SK-N-SH treated with all-trans-retinoic acid at 6 μM for 48 hours (cell line): ENCODE measurements at regions not wholly inside any gene's neighbourhood (a gene's known extent, or its start where the extent isn't known, plus 50 kb on each side); places are given as distances from the start of the nearest gene placed in this dataset.

Experiments
- ESRRG ChIP-seq: fragments of 250-450 bp; sonication (Bioruptor Pico); IDR thresholded peaks from 2 replicates; pipeline ENCODE4 v1.6.1; 2021; ENCODE audit warnings: mild to moderate bottlenecking
- OSR1 ChIP-seq: fragments of 250-450 bp; sonication (Bioruptor Pico); IDR thresholded peaks from 2 replicates; pipeline ENCODE4 v1.8.0; 2022; ENCODE audit warnings: moderate library complexity, mild to moderate bottlenecking, inconsistent platforms
- SNAI2 ChIP-seq: fragments of 250-450 bp; sonication (Bioruptor Pico); IDR thresholded peaks from 2 replicates; pipeline ENCODE4 v1.5.0; 2020; ENCODE audit warnings: mild to moderate bottlenecking, moderate library complexity
- ZFP3 ChIP-seq: fragments of 250-450 bp; sonication (Bioruptor Pico); IDR thresholded peaks from 2 replicates; pipeline ENCODE4 v1.5.0; 2020; ENCODE audit warnings: mild to moderate bottlenecking, moderate library complexity
- ZNF8 ChIP-seq: fragments of 450-650 bp; formaldehyde crosslinking; IDR thresholded peaks from 2 replicates; pipeline ENCODE4 v1.5.0; 2020; ENCODE audit warnings: mild to moderate bottlenecking, moderate library complexity
- TF ChIP-seq, protein P1 (sequence below): fragments of 250-450 bp; sonication (Bioruptor Pico); IDR thresholded peaks from 2 replicates; pipeline ENCODE4 v1.8.0; 2020; ENCODE audit warnings: mild to moderate bottlenecking, moderate library complexity, borderline replicate concordance

DNA sequence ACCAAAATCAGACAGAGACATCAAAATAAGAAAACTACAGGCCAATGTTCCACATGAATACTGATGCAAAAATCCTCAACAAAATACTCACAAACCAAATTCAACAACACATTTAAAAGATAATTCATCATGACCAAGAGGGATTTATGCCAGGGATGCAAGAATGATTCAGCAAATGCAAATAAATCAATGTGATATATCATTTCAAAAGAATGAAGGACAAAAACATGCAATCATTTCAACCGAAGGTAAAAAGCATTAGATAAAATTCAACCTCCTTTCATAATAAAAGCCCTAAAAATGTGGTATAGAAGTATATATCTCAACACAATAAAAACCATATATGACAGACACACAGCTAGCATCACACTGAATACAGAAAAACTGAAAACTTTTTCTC is 81.5 kb upstream of the LYPLAL1 start:
- TF ChIP-seq ESRRG (no peak), SNAI2 (CRISPR knock-in tag) (no peak), ZFP3 (CRISPR knock-in tag) (no peak), ZNF8 (CRISPR knock-in tag) (no peak), OSR1 (CRISPR knock-in tag) (no peak)
- TF ChIP-seq, protein P1, sequence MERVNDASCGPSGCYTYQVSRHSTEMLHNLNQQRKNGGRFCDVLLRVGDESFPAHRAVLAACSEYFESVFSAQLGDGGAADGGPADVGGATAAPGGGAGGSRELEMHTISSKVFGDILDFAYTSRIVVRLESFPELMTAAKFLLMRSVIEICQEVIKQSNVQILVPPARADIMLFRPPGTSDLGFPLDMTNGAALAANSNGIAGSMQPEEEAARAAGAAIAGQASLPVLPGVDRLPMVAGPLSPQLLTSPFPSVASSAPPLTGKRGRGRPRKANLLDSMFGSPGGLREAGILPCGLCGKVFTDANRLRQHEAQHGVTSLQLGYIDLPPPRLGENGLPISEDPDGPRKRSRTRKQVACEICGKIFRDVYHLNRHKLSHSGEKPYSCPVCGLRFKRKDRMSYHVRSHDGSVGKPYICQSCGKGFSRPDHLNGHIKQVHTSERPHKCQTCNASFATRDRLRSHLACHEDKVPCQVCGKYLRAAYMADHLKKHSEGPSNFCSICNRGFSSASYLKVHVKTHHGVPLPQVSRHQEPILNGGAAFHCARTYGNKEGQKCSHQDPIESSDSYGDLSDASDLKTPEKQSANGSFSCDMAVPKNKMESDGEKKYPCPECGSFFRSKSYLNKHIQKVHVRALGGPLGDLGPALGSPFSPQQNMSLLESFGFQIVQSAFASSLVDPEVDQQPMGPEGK (CRISPR knock-in tag), result no peak
